AG10803 (cell line): ENCODE measurements at regions not wholly inside any gene's neighbourhood (a gene's known extent, or its start where the extent isn't known, plus 50 kb on each side); places are given as distances from the start of the nearest gene placed in this dataset.

ENCODE experiments used
- DNase-seq: peaks from one replicate; pipeline ENCODE4 v3.0.0; 2010; ENCODE audit warnings: low read depth
- H3K4me3 ChIP-seq: 2 replicates; pipeline ENCODE4 v1.5.1; 2011; ENCODE audit warnings: mild to moderate bottlenecking, low read length, control low read depth
- TF ChIP-seq, protein P1 (sequence below): conservative IDR thresholded peaks from 2 replicates; pipeline ENCODE4 v1.5.1; 2011; ENCODE audit warnings: mild to moderate bottlenecking, low read length, control low read depth, inconsistent platforms

DNA sequence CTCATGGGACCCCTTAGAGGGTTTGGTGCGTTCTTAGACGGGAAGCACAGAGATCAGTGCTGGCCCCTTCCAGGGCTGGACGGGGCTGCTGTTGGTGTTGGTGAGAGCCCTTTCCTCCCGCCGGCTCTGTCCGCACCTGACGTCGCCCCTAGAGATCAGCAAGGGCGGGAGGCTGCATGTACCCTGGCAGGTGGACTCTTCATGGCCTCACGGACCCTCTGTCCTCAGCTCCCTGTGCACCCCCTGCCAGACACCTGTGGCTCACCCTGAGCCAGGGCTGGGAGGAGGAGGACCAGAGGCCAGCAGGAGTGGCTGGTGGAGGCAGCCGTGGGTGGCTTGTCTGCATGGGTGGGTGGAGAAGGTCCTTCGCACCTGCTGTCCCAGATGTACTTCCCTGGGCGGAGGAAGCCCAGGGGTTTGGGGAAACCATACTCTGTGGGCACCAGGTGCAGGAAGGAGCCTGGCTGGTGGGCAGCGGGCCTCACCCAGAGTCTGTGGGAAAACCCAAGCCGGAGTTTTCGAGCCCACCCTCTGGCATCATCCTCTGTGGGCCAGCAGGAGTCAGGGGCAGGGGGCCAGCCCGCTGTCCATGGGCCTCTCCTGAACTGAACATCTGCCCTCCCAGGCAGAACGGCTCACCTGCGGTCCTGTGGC is 348.6 kb downstream of the SEC14L1 start:
- H3K4me3 ChIP-seq = no peak overlapping the region
- no peak for DNase-seq
- TF ChIP-seq, protein P1, sequence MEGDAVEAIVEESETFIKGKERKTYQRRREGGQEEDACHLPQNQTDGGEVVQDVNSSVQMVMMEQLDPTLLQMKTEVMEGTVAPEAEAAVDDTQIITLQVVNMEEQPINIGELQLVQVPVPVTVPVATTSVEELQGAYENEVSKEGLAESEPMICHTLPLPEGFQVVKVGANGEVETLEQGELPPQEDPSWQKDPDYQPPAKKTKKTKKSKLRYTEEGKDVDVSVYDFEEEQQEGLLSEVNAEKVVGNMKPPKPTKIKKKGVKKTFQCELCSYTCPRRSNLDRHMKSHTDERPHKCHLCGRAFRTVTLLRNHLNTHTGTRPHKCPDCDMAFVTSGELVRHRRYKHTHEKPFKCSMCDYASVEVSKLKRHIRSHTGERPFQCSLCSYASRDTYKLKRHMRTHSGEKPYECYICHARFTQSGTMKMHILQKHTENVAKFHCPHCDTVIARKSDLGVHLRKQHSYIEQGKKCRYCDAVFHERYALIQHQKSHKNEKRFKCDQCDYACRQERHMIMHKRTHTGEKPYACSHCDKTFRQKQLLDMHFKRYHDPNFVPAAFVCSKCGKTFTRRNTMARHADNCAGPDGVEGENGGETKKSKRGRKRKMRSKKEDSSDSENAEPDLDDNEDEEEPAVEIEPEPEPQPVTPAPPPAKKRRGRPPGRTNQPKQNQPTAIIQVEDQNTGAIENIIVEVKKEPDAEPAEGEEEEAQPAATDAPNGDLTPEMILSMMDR = no peak

DNA sequence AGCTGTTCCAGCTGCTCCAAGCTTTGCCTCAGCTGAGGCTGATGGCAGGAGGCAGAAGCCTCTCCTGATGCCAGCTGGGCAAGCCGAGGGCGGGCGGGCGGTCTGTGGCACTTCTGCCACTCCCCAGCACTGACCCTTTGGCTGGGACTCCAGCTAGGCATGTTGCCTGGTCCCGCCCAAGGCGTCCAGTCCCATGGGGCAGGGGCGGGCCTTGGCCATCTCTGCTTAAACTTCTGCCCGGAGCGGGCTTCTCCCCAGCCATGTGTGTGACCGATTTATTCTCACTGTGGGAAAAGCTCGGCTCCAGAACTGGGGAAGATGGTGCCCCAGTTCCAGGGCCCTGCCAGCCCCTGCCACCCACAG is 349.1 kb downstream of the SEC14L1 start:
- TF ChIP-seq, protein P1 = no peak
- no peak overlapping the region for H3K4me3 ChIP-seq
- peak; percentile 48 for DNase-seq

DNA sequence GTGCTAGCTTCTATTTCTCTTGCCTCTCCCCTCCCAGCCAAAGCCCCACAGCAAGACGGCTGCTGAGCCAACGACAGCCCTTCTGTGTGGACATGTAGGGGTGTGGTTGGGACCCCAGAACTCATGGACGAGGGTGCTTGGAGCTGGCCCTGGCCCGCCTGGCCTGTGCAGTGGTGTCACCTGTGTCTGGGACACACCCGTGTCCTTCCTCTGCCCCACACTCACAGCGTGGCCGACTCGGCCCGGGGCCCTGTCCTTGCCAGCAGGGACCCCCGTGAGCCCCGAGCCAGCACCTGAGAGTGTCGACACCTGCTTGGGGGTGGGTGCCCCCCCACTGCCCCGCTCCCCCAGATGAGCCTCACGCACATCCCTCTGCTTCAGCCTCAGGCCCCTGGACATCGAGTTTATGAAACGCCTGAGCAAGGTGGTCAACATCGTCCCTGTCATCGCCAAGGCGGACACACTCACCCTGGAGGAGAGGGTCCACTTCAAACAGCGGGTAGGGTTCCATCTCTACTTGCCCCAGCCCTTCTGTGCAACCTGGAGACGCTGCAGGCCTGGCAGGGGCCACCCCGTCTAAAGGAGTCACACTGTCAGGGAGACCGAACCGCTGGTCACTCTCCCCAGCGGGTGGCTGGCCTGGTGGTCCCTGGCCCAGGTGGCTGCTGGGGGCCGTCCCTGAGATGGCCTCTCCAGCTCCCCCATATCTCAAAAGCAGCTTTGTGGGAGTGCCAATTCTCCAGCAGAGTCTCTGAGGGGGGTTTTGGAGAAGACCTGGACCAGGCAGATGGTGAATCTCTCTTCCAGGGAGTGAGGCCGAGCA is 349.8 kb downstream of the SEC14L1 start:
- H3K4me3 ChIP-seq = no peak overlapping the region
- TF ChIP-seq, protein P1 = no peak
- DNase-seq = no peak

DNA sequence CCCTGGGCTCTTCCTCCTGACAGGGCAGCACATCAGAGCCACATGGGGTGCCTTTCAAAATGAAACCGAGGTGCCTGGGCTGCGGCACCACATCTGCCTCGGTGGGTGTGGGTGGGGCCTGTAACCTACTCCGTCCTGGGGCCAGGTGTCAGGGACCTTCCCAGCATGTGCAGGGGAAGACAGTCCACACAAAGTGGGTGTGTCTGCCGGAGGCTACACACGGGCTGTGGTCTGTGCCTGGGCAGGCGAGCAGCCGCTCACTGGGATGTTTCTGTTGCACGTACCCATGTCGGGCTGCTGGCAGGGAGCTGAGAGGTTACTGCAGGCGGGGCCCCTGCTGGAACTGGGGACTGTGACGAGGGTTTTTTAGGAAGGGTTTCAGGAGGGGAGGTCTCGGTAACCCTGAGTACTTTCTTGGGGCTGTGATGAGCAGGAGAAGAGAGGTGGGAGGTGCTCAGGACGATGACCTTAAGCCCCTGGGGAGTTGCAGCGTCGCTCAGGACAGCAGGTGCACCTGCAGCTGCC is 351.2 kb downstream of the SEC14L1 start:
- TF ChIP-seq, protein P1 = no peak
- no peak overlapping the region for H3K4me3 ChIP-seq
- no peak for DNase-seq

DNA sequence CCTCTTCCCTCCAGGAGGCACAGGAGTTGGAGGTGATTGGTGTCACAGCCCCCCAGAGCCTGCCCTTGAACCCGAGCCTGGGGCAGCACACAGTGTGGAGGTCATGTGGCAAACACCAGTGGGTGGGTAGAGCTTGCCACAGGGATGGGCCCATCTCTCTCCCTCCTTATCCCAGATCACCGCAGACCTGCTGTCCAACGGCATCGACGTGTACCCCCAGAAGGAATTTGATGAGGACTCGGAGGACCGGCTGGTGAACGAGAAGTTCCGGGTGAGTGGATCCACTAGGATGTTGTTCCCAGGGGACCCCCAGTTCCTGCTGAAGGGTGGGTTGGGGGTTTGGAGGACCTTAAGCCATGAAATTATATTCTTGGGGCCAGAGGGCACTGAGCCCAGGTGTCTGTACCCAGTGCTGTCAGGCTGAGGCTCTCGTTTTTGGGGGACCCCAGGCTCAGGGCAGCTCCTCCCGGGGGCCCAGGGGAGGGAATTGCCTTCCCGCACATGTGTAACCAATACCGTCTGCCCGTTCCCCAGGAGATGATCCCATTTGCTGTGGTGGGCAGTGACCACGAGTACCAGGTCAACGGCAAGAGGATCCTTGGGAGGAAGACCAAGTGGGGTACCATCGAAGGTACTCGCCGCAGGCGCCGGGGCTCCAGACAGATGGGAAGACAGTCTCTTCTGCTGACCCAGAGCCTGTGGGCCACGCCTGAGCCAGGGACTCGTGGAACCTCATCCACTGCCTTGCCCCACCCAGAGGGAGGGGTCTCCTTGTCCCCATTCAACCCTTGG is 351.9 kb downstream of the SEC14L1 start:
- TF ChIP-seq, protein P1 = no peak
- H3K4me3 ChIP-seq = no peak overlapping the region
- no peak for DNase-seq

DNA sequence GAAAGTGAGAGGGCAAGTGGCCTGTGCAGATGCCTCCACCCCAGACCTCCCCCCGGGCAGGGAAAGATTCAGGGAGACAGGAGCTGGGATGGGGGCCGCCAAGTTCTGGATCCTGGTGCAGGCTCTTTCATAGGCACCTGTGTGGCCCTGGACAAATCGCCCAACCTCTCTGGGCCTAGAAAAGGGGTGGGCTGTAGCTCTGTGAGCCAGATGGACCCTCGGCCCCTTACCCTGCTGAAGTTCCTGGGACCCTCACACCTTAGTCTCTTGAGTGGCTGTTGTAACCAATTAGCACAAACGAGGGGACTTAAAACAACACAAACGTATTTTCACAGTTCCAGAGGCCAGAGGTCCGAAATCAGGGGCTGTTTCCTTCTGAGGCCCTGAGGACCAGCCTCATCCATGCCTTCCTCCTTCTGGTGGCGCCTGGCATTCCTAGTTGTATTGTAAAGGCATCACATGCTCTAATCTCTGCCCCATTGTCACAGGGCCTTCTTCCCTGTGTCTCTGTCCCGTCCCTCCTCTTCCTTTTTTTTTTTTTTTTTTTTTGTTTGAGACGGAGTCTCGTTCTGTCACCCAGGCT is 352.6 kb downstream of the SEC14L1 start:
- TF ChIP-seq, protein P1 = no peak
- no peak overlapping the region for H3K4me3 ChIP-seq
- DNase-seq = no peak
